Cardiac fibroblast (primary cell): ENCODE measurements at regions not wholly inside any gene's neighbourhood (a gene's known extent, or its start where the extent isn't known, plus 50 kb on each side); places are given as distances from the start of the nearest gene placed in this dataset.

Source experiments
- DNase-seq, 2 donors: peaks; one replicate each; pipeline versions ENCODE4 v3.0.0 to v3.0.0-alpha.2; 2010; ENCODE audit warnings: low read depth in 2 of 2
- H3K4me3 ChIP-seq, 2 donors: replicated peaks in 1 of 2; 1 replicate in 1 of 2; 2 replicates in 1 of 2; pipeline ENCODE4 v1.5.1; 2011; ENCODE audit warnings: low read depth in 2 of 2, low read length in 2 of 2, mild to moderate bottlenecking in 2 of 2, moderate library complexity in 1 of 2
- TF ChIP-seq, protein P1 (sequence below): IDR thresholded peaks from one replicate; pipeline ENCODE4 v1.5.1; 2011; ENCODE audit warnings: low read depth, mild to moderate bottlenecking, low read length, inconsistent platforms

DNA sequence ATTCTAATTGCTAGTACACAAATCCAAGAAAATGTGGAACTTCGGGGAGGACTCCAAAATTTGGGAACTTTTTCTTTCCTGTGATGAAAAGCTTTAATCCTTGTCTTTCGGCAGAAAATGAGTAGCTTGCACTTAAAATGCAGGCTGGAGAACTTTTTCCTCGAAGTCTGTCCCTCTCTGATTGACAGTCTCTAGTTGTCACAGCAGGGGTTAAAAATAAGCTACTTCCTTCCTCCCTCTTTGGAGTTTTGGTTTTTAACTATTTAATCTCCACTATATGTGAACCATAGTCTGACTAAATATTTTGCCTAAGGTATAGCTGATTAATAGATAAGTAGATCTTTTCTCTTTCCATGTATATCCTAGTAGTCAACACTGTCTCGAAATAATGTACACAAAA, 66.8 kb upstream of the MBOAT1 start:
- DNase-seq = no peak
- no peak overlapping the region for H3K4me3 ChIP-seq
- TF ChIP-seq, protein P1, sequence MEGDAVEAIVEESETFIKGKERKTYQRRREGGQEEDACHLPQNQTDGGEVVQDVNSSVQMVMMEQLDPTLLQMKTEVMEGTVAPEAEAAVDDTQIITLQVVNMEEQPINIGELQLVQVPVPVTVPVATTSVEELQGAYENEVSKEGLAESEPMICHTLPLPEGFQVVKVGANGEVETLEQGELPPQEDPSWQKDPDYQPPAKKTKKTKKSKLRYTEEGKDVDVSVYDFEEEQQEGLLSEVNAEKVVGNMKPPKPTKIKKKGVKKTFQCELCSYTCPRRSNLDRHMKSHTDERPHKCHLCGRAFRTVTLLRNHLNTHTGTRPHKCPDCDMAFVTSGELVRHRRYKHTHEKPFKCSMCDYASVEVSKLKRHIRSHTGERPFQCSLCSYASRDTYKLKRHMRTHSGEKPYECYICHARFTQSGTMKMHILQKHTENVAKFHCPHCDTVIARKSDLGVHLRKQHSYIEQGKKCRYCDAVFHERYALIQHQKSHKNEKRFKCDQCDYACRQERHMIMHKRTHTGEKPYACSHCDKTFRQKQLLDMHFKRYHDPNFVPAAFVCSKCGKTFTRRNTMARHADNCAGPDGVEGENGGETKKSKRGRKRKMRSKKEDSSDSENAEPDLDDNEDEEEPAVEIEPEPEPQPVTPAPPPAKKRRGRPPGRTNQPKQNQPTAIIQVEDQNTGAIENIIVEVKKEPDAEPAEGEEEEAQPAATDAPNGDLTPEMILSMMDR = no peak

DNA sequence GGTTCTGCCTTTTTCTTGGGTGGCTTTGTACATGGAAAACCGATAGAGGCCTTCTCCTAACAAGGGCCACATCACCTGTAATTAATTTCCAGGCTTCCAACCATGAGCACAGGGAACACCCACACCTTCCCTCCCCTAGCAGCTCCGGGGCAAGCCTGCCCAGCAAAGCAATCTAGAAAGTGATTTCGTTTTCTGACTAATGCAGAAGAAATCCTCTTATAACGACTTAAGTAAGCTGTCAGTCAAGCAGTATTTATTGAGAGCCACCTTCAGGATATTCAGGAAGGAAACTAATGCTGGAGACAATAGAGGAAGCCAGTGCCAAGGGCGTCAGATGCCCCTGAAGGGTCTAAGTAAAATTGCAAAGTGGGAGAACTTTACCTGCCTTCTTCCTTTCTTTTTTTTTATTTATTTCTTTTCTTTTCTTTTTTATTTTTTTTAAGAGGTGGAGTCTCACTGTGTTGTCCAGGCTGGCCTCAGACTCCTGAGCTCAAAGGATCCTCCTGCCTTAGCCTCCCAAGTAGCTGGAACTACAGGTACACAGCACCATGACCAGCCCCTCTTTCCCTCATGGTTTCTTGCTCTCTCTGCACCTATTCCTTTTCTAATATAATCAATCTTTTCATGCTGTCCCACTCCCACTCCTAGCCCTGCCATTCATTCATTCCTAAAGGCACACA, 67.5 kb upstream of the MBOAT1 start:
- TF ChIP-seq, protein P1 = no peak
- no peak for DNase-seq
- no peak overlapping the region for H3K4me3 ChIP-seq

DNA sequence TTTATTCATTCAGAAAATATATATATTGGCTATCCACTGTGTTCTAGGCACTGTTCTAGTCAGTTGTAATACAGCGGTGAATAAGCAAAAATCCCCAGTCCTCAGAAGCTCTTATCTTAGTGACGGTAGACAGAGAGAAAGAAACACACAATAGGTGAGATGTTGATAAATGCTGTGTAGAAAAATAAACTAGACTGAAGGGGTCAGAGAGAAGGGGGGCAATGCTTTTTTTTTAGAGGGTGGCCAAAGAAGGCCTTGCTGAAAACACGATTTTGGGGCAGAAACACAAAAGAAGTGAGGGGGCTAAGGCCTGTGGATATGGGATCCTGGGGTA, 68.0 kb upstream of the MBOAT1 start:
- H3K4me3 ChIP-seq = no peak overlapping the region
- TF ChIP-seq, protein P1 = no peak
- no peak for DNase-seq

DNA sequence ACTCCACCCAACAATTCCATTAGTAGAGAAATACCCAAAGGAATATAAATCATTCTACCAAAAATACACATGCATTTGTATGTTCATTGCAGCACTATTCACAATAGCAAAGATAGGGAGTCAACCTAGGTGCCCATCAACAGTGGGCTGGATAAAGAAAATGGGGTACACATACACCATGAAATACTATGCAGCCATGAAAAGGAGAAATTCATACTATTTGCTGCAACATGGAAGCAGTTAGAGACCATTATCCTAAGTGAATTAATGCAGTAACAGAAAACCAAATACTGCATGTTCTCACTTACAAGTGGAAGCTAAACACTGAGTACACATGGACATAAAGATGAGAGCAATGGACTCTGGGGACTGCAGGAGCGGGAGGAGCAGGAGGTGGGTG, 72.4 kb upstream of the MBOAT1 start:
- TF ChIP-seq, protein P1 = no peak
- no peak overlapping the region for H3K4me3 ChIP-seq
- no peak for DNase-seq

DNA sequence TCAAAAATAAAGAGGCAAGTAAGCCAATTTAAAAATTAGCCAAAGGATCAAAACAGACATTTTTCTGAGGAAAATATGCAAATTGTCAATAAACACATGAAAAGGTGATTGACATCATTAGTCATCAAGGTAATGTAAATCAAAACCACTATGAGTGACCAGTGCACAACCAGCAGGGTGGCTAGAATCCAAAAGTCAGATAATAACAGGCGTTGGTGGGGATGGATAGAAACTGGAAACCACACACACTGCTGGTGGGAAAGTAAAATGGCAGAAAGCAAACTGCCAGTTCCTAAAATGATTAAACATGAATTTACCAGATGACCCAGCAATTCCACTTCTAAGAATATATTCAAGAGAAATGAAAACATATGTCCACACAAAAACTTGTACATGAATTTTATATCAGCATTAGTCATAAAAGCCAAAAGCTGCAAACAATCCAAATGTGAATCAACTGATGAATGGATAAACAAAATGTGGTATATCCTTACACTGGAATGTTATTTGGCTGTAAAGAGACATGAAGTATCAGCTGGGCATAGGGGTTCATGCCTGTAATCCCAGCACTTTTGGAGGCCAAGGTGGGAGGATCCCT, 74.8 kb upstream of the MBOAT1 start:
- TF ChIP-seq, protein P1 = no peak
- no peak overlapping the region for H3K4me3 ChIP-seq
- peak in 1 of 2 donors; percentile 8 for DNase-seq

DNA sequence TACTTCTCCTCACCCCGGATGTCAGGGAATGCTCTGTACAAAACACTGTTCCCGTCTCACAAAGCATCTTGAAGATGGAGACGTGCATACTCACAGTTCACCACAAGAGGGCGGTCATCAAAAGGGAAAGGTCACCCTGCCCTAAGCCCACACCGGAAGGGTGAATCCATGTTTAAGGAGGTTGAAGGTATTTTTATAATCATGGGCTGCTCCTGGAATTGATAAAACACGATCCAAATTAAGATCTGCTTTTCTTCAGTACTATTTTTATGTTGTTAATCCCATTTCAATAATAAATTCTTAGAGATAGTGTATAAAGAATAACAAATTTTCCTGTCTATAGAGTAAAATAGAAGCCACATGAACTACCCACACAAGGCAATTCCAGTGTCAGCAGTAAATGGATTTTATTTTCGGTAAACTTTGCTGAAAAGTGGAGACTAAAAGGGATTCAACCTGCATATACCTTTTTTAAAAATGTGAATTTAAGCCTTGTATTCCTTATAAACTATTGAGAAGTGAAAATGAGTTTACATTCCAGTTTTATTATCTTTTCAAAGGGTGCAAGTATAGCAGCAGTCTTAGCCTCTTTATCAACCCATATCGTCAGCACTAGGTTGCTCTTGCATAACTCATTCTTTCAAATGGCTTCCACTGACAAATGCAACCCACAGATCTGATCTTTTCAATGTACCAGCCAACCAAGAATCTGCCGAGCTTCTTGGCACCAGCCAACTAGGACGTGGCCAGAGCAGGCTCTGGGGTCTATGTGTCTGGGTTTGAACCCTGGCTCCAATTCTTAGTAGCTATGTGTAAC, 79.7 kb upstream of the MBOAT1 start:
- TF ChIP-seq, protein P1 = peak; percentile 83
- no peak overlapping the region for H3K4me3 ChIP-seq
- peak; percentile 89 to 90 for DNase-seq
